GM12874 (cell line): ENCODE measurements at regions not wholly inside any gene's neighbourhood (a gene's known extent, or its start where the extent isn't known, plus 50 kb on each side); places are given as distances from the start of the nearest gene placed in this dataset.

Experiments
- CTCF ChIP-seq: IDR thresholded peaks from 2 replicates; pipeline ENCODE4 v1.5.1; 2011; ENCODE audit warnings: low read depth, mild to moderate bottlenecking, control low read depth, low read length, moderate library complexity; ENCODE audit not compliant: insufficient read depth

GRCh38 chrX:97820170-97820569 lies 936.5 kb downstream of the RPA4 start:
- no peak for TF ChIP-seq CTCF

- TF ChIP-seq CTCF, result no peak
Observed at GRCh38 chrX:97828471-97828870, 944.8 kb downstream of the RPA4 start.

GRCh38 chrX:97835969-97836368 lies 952.3 kb downstream of the RPA4 start:
- no peak for TF ChIP-seq CTCF

GRCh38 chrX:97841544-97842179 lies 958.0 kb downstream of the RPA4 start:
- TF ChIP-seq CTCF, result no peak

- no peak for TF ChIP-seq CTCF
Observed at GRCh38 chrX:97842468-97843199, 958.9 kb downstream of the RPA4 start.

GRCh38 chrX:97843200-97843811 lies 959.6 kb downstream of the RPA4 start:
- TF ChIP-seq CTCF, result no peak

- no peak for TF ChIP-seq CTCF
Observed at GRCh38 chrX:97844161-97844560, 960.5 kb downstream of the RPA4 start.
